Peyer's patch (tissue), 4 donors: ENCODE measurements at regions not wholly inside any gene's neighbourhood (a gene's known extent, or its start where the extent isn't known, plus 50 kb on each side); places are given as distances from the start of the nearest gene placed in this dataset.

Source experiments
- CTCF ChIP-seq, 6 experiments: fragments of 450-650 bp in 4 of 6; fragments of 200-600 bp in 2 of 6; sonication (generic) in 1 of 6; IDR thresholded peaks; one replicate each; pipeline ENCODE4 v1.5.1; 2017 to 2019; ENCODE audit warnings: antibody characterized with exemption in 6 of 6, mild to moderate bottlenecking in 3 of 6, moderate library complexity in 1 of 6
- POLR2A ChIP-seq, 2 donors: fragments of 450-650 bp; IDR thresholded peaks; one replicate each; pipeline ENCODE4 v1.5.1; 2017; ENCODE audit warnings: antibody characterized with exemption in 2 of 2, mild to moderate bottlenecking in 2 of 2, moderate library complexity in 2 of 2

GRCh38 chr3:162218479-162218878, 721.9 kb downstream of the OTOL1 start:
- TF ChIP-seq POLR2A (IDR thresholded peaks at IDR 0.05) (no peak), CTCF (IDR thresholded peaks at IDR 0.05) (no peak)
